Heart left ventricle (tissue), 13 donors: ENCODE measurements at regions not wholly inside any gene's neighbourhood (a gene's known extent, or its start where the extent isn't known, plus 50 kb on each side); places are given as distances from the start of the nearest gene placed in this dataset.

Source experiments
- POLR2A ChIP-seq, 2 donors: fragments of 450-650 bp; IDR thresholded peaks; one replicate each; pipeline ENCODE4 v1.6.1; 2017; ENCODE audit warnings: antibody characterized with exemption in 2 of 2, mild to moderate bottlenecking in 2 of 2, moderate library complexity in 2 of 2
- TF ChIP-seq, protein P1 (sequence below), 12 donors: fragments of 200-600 bp; sonication (generic) in 4 of 12; IDR thresholded peaks; one replicate each; pipeline versions ENCODE4 v1.5.0 to v1.8.0; 2018 to 2022; ENCODE audit warnings: antibody characterized with exemption in 12 of 12, mild to moderate bottlenecking in 5 of 12
- donor health status: ischemic (EF 13 %, LVEDD 7.1; RV severe dilation, severe dysfunction).
- donor health status: DM: no; HTN: yes; CAD: no.
- donor health status: DM: no; HTN: no; CAD: no.
- donor health status: ischemic (EF 25% LVEDD 6.9; RV normal size, moderate dysfunction).
- donor health status: ischemic (EF 25% LVEDD 5.7; RV mildly dilated, moderate dysfunction).
- donor health status: ischemic (EF 35%, LVEDD 5.7; RV mildly dilated, moderate dysfunction).
- donor health status: nonischemic (EF 11% LVEDD 7.7; RV severe dilation, severe dysfunction).
- donor health status: DM: yes; HTN: yes; CAD: no.
- donor health status: PGD.
- donor health status: ischemic (EF 29% LVEDD 5.4; RV normal size, mild dysfunction).
- donor health status: nonischemic (EF 23%, LVEDD 6.1; RV moderate dilation, normal function).

DNA sequence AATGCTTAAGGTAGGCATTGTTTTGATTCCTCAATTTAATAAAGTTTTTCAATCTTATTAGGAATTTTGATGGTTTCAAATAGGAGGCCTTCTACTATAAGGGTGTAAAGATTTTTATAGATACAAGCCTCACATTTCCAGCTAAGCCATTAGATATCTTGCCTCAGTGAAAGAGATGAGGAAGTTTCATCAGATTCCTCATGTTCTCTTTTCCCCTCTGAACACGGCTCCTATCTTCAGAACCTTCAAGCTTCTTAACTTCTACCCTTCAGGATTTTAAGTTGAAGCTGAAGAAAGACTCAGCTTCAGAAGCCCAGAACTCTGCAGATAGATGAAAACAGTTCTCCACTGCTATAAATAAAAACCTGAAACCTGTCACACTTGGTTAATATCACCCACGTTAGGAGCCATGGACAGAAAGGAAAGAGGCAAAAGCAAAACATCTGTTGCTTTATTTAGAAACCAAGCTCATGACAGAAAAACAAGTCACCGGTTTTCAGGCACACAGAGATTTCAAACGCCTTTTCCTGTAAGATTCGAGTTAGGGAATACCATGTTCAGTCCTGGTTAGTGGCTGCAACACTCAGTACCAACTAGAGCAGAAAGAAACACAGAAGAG lies 82.2 kb upstream of the GOLGA8B start:
- TF ChIP-seq, protein P1, sequence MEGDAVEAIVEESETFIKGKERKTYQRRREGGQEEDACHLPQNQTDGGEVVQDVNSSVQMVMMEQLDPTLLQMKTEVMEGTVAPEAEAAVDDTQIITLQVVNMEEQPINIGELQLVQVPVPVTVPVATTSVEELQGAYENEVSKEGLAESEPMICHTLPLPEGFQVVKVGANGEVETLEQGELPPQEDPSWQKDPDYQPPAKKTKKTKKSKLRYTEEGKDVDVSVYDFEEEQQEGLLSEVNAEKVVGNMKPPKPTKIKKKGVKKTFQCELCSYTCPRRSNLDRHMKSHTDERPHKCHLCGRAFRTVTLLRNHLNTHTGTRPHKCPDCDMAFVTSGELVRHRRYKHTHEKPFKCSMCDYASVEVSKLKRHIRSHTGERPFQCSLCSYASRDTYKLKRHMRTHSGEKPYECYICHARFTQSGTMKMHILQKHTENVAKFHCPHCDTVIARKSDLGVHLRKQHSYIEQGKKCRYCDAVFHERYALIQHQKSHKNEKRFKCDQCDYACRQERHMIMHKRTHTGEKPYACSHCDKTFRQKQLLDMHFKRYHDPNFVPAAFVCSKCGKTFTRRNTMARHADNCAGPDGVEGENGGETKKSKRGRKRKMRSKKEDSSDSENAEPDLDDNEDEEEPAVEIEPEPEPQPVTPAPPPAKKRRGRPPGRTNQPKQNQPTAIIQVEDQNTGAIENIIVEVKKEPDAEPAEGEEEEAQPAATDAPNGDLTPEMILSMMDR (IDR thresholded peaks at IDR 0.05): no peak
- no peak for TF ChIP-seq POLR2A (IDR thresholded peaks at IDR 0.05)
